Loucy (cell line): ENCODE measurements at regions not wholly inside any gene's neighbourhood (a gene's known extent, or its start where the extent isn't known, plus 50 kb on each side); places are given as distances from the start of the nearest gene placed in this dataset.

ENCODE experiments used
- EZH2phosphoT487 ChIP-seq: fragments of 200-600 bp; IDR thresholded peaks from 2 replicates; pipeline ENCODE4 v1.6.1; 2018; ENCODE audit warnings: antibody characterized with exemption, mild to moderate bottlenecking, moderate library complexity, borderline replicate concordance
- TF ChIP-seq, protein P1 (sequence below): fragments of 200-600 bp; sonication (generic); conservative IDR thresholded peaks from 2 replicates; pipeline ENCODE4 v1.5.1; 2014; ENCODE audit warnings: mild to moderate bottlenecking, antibody characterized with exemption, low read length

GRCh38 chr1:164951508-164951907 is 392.5 kb downstream of the PBX1 start:
- TF ChIP-seq, protein P1, sequence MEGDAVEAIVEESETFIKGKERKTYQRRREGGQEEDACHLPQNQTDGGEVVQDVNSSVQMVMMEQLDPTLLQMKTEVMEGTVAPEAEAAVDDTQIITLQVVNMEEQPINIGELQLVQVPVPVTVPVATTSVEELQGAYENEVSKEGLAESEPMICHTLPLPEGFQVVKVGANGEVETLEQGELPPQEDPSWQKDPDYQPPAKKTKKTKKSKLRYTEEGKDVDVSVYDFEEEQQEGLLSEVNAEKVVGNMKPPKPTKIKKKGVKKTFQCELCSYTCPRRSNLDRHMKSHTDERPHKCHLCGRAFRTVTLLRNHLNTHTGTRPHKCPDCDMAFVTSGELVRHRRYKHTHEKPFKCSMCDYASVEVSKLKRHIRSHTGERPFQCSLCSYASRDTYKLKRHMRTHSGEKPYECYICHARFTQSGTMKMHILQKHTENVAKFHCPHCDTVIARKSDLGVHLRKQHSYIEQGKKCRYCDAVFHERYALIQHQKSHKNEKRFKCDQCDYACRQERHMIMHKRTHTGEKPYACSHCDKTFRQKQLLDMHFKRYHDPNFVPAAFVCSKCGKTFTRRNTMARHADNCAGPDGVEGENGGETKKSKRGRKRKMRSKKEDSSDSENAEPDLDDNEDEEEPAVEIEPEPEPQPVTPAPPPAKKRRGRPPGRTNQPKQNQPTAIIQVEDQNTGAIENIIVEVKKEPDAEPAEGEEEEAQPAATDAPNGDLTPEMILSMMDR: no peak
- no peak for TF ChIP-seq EZH2phosphoT487
